A673 (cell line): ENCODE measurements at regions not wholly inside any gene's neighbourhood (a gene's known extent, or its start where the extent isn't known, plus 50 kb on each side); places are given as distances from the start of the nearest gene placed in this dataset.

Source experiments
- BruUV-seq: library from RNA; stranded (reverse); fragments of 400-500 nt; replicated peaks from 2 replicates; lab custom pipeline; 2021; lab: Mats Ljungman, UMichigan
- CTCF ChIA-PET: fragments of 300-600 bp; sonication (Branson Sonifier 250); formaldehyde crosslinking; loops from one replicate; lab custom pipeline; 2022; ENCODE audit warnings: antibody characterized with exemption; lab: Charles Lee
- POLR2A ChIA-PET: fragments of 300-600 bp; sonication (Branson Sonifier 250); formaldehyde crosslinking; loops from one replicate; lab custom pipeline; 2022; ENCODE audit warnings: antibody characterized with exemption; ENCODE audit not compliant: low non-redundant PET; lab: Charles Lee
- DNase-seq: peaks from one replicate; pipeline ENCODE4 v3.0.0-alpha.2; 2015; ENCODE audit warnings: low spot score
- H3K27ac ChIP-seq: fragments of 200-600 bp; sonication (generic); 2 replicates; pipeline ENCODE4 v1.5.1; 2016; ENCODE audit warnings: mixed run types, low read depth, mild to moderate bottlenecking, mixed read lengths, antibody characterized with exemption, low read length; ENCODE audit not compliant: poor library complexity, severe bottlenecking
- H3K27me3 ChIP-seq: fragments of 200-600 bp; sonication (generic); replicated peaks from 2 replicates; pipeline ENCODE4 v1.6.1; 2017; ENCODE audit warnings: mixed run types, low read depth, mild to moderate bottlenecking, mixed read lengths, antibody characterized with exemption, low read length; ENCODE audit not compliant: insufficient read depth, poor library complexity
- H3K36me3 ChIP-seq: fragments of 200-600 bp; sonication (generic); 2 replicates; pipeline ENCODE4 v1.6.1; 2016; ENCODE audit warnings: mixed run types, mild to moderate bottlenecking, mixed read lengths, antibody characterized with exemption, low read length; ENCODE audit not compliant: insufficient read depth, poor library complexity, severe bottlenecking
- H3K4me1 ChIP-seq: fragments of 200-600 bp; sonication (generic); 2 replicates; pipeline ENCODE4 v1.6.1; 2017; ENCODE audit warnings: mixed run types, mild to moderate bottlenecking, mixed read lengths, antibody characterized with exemption, low read length; ENCODE audit not compliant: insufficient read depth, poor library complexity, severe bottlenecking
- H3K4me3 ChIP-seq: fragments of 200-600 bp; sonication (generic); 2 replicates; pipeline ENCODE4 v1.5.1; 2016; ENCODE audit warnings: low read depth, mixed run types, mild to moderate bottlenecking, mixed read lengths, low read length; ENCODE audit not compliant: poor library complexity, severe bottlenecking
- H3K9me3 ChIP-seq: fragments of 200-600 bp; sonication (generic); 2 replicates; pipeline ENCODE4 v1.6.1; 2016; ENCODE audit warnings: mixed run types, low read depth, mild to moderate bottlenecking, mixed read lengths, antibody characterized with exemption, low read length; ENCODE audit not compliant: poor library complexity, severe bottlenecking
- CTCF ChIP-seq: fragments of 300-800, 200-600 bp; sonication (generic); conservative IDR thresholded peaks from 2 replicates; pipeline ENCODE4 v1.5.1; 2017; ENCODE audit warnings: low read depth, mild to moderate bottlenecking, antibody characterized with exemption, low read length, moderate library complexity, mixed read lengths
- EZH2 ChIP-seq: fragments of 200-600 bp; sonication (generic); IDR thresholded peaks from 2 replicates; pipeline ENCODE4 v1.6.1; 2017; ENCODE audit warnings: borderline replicate concordance, low read depth, mild to moderate bottlenecking, mixed read lengths, antibody characterized with exemption, low read length; ENCODE audit not compliant: poor library complexity, severe bottlenecking
- intact Hi-C: fragments of 100-400 bp; cut with micrococcal nuclease; formaldehyde crosslinking; loops from one replicate; pipeline ENCODE4 v1.10.0; 2022; ENCODE audit not compliant: unreplicated experiment

- Histone ChIP-seq H3K27ac (no peak overlapping the region), H3K27me3 (no peaks in the 10 kb centered on the region), H3K9me3 (no peaks in the 10 kb centered on the region), H3K36me3 (no peaks in the 10 kb centered on the region), H3K4me3 (no peak overlapping the region), H3K4me1 (peaks cover 9% of the 10 kb centered on the region)
- BruUV-seq = no TSS peak
- ChIA-PET POLR2A (no interaction called here), CTCF (no interaction called here)
- intact Hi-C loops = no loop called here
- no peak for TF ChIP-seq EZH2
- TF ChIP-seq CTCF = no peak
- DNase-seq = no peak
Measured at GRCh38 chr6:111976139-111976538, 77.8 kb upstream of the CCN6 start.

GRCh38 chr6:111978532-111979149, 75.3 kb upstream of the CCN6 start:
- Histone ChIP-seq H3K4me1 (peaks cover 3% of the 10 kb centered on the region), H3K27ac (no peak overlapping the region), H3K36me3 (no peaks in the 10 kb centered on the region), H3K27me3 (no peaks in the 10 kb centered on the region), H3K4me3 (no peak overlapping the region), H3K9me3 (no peaks in the 10 kb centered on the region)
- DNase-seq = no peak
- POLR2A ChIA-PET = no interaction called here
- no peak for TF ChIP-seq CTCF
- TF ChIP-seq EZH2 = no peak
- intact Hi-C loops = no loop called here
- CTCF ChIA-PET = no interaction called here
- no TSS peak for BruUV-seq

- no peak overlapping the region for H3K4me3 ChIP-seq
- TF ChIP-seq EZH2 = no peak
- no peak for TF ChIP-seq CTCF
- H3K4me1 ChIP-seq = no peaks in the 10 kb centered on the region
- H3K9me3 ChIP-seq = no peaks in the 10 kb centered on the region
- intact Hi-C loops = loop anchor here (10.0 kb wide), 1 partner anchor 55 kb away; no protein-coding TSS in a partner anchor
- ChIA-PET CTCF (no interaction called here), POLR2A (no interaction called here)
- no TSS peak for BruUV-seq
- no peaks in the 10 kb centered on the region for H3K36me3 ChIP-seq
- no peak for DNase-seq
- no peak overlapping the region for H3K27ac ChIP-seq
- H3K27me3 ChIP-seq = no peaks in the 10 kb centered on the region
Measured at GRCh38 chr6:111979633-111980032, 74.3 kb upstream of the CCN6 start.
